RWPE1 (cell line): ENCODE measurements at regions not wholly inside any gene's neighbourhood (a gene's known extent, or its start where the extent isn't known, plus 50 kb on each side); places are given as distances from the start of the nearest gene placed in this dataset.

Experiments
- CTCF ChIA-PET: fragments of 350-600 bp; sonication (Branson Sonifier 250); formaldehyde crosslinking; extraction: SDS; loops from one replicate; lab custom pipeline; 2021; lab: Yijun Ruan, JAX
- POLR2A ChIA-PET: fragments of 400-600 bp; formaldehyde crosslinking; extraction: SDS; loops from one replicate; lab custom pipeline; 2020; ENCODE audit warnings: antibody characterized with exemption; ENCODE audit not compliant: low non-redundant PET; lab: Yijun Ruan, JAX
- DNase-seq: peaks from one replicate; pipeline ENCODE4 v3.0.0; 2012; ENCODE audit warnings: low spot score
- H3K27ac ChIP-seq: fragments of 450-650 bp; 2 replicates; pipeline ENCODE4 v1.5.1; 2017
- CTCF ChIP-seq: fragments of 450-650 bp; conservative IDR thresholded peaks from 2 replicates; pipeline ENCODE4 v1.5.1; 2017; ENCODE audit warnings: low read depth, mild to moderate bottlenecking

GRCh38 chr5:96134886-96135285, 173.2 kb upstream of the ELL2 start:
- ChIA-PET CTCF (no interaction called here), POLR2A (no interaction called here)
- DNase-seq: no peak
- TF ChIP-seq CTCF: no peak
- H3K27ac ChIP-seq: no peak overlapping the region

DNA sequence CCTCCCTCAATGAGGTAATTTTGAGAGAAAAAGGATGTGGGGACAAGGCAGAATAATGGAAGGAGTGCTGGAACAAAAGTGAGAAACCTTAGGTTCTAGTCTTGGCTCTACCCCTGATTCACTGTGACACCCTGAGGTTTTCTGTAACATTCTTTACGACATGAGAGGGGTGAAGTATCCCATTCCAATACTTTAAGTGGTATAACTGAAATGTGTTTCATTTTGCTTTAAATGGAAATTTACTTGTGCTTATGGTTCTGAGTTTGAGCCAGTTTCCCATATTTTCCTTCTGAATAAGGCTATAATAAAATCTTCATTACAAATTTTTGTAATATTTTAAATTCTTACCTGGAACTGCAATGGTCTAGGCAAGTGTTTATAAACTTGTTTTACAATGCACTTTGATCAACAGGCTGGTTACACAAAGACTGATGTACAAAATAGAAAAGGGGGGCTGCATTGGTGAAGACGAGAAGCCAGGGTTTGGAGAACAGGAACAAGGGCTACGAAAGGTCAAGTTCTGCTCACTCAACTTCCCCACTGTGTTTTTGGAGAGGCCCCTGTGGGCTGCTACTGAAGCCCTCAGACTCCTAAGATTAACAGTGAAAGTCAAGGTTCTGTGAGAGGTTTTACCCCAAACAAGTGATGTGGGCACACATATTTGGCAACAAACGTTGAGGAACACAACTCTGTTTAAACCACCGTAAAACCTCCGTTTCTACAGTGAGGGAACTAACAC, 171.9 kb upstream of the ELL2 start:
- H3K27ac ChIP-seq: no peak overlapping the region
- ChIA-PET POLR2A (no interaction called here), CTCF (no interaction called here)
- DNase-seq: no peak
- no peak for TF ChIP-seq CTCF

DNA sequence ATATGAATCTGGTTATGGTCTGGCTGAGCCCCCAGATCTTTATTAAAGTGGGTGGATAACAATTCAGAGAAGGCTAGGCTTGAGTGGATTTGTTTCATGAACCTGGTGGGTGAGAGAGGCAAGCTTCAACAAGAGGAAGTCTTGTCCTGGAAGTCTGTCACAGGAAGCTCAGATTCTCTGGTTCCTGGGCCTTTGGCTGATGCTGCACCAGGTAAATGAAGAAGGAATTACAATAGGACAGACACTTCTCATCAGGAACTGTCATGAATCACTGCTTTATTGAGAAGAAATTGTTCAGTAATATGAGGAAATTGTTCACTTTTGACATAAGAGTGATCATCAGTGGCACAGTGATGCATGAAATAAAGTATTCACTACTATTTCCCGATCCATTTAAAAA, 167.6 kb upstream of the ELL2 start:
- no peak for TF ChIP-seq CTCF
- ChIA-PET POLR2A (interaction anchor here (0.6 kb wide), 1 partner anchor 177 kb away, joined by 3 read pairs; no protein-coding TSS in a partner anchor), CTCF (no interaction called here)
- H3K27ac ChIP-seq: no peak overlapping the region
- DNase-seq: no peak

DNA sequence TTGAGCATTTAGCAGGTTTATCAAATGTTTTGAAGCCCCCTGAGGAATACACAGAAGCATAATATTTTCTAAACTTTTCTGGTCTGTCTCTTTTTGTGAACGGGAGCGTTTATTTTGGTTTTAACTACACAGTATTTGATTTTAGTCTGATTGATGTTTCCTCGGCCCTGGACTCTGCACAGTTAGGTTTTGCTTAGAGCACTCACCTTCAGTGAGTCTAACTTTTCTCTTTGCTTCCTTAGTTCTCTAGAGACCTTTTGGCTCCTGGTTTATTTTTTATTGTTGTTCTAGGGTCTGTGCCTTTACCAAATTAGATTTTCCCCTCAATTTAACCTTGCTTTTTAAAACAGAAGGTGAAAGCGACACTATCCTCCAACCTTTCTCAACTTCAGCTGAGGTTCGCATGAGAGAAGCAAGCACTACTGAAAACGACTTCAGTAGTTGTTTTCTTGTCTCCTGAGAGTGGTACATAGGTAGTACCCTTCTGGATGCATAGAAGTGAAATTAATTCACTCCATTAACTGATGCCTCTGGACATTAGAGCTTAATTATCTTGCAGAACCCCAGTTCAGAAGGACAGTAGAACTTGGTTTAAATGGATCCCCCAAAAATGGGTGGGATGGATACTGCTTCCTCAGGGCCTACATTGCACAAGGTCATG, 166.7 kb upstream of the ELL2 start:
- ChIA-PET POLR2A (no interaction called here), CTCF (interaction anchor here (0.6 kb wide), 1 partner anchor 109 kb away, joined by 3 read pairs; no protein-coding TSS in a partner anchor)
- no peak overlapping the region for H3K27ac ChIP-seq
- DNase-seq: no peak
- TF ChIP-seq CTCF: no peak

DNA sequence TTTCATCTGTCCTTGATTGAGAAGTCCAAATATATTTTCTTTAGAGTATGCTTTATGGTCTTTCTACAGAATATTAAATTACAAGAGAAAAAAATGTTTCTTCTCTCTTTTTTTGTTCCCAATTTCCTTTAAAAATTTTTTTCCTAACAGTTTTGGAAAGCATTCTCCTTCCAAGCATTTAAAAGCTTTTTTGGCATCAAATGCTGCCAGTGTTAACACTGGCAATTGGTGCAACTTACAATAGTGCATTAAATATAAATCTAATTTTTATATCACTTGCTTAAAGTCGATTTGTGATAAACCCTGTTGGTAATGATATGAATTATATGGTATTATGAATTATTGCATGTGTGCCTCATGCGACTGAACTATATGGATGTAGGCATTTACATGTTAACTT, 165.9 kb upstream of the ELL2 start:
- no peak for TF ChIP-seq CTCF
- ChIA-PET POLR2A (no interaction called here), CTCF (interaction anchor here (0.6 to 0.9 kb wide), 2 partner anchors 28 to 108 kb away, joined by 3 read pairs; no protein-coding TSS in a partner anchor)
- H3K27ac ChIP-seq: no peak overlapping the region
- no peak for DNase-seq

- no peak for DNase-seq
- POLR2A ChIA-PET: no interaction called here
- no peak overlapping the region for H3K27ac ChIP-seq
- no peak for TF ChIP-seq CTCF
- CTCF ChIA-PET: interaction anchor here (0.6 kb wide), 1 partner anchor 112 kb away, joined by 3 read pairs; no protein-coding TSS in a partner anchor
Observed at GRCh38 chr5:96125231-96125891, 163.7 kb upstream of the ELL2 start.
